NCI-H226 (cell line): ENCODE measurements at regions not wholly inside any gene's neighbourhood (a gene's known extent, or its start where the extent isn't known, plus 50 kb on each side); places are given as distances from the start of the nearest gene placed in this dataset.
"Not testable (repeated sequence)": the region's sequence is repeated elsewhere in the genome, so short reads cannot be mapped to it uniquely, and the experiment has no call there.

Experiments used
- DNase-seq: peaks from one replicate; pipeline ENCODE4 v3.0.0-alpha.2; 2015

DNA sequence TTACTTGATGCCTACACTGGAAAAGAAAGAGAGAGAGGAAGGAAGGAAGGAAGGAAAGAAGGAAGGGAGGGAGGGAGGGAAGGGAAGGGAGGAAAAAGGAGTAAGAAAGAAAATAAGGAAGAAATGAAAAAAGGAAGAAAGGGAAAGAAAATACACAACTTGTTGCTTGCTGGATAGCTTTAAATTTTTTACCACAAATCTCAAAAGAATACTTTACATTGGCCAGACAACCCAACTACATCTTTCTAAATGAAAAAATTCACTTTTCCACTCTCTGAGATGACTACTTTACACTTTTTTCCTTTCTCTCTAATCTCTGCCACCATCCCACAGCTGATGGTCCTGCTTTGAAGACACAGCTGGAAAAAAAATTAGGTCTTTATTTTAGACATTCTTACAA is 228.9 kb upstream of the FAM78B start:
- no peak for DNase-seq

DNA sequence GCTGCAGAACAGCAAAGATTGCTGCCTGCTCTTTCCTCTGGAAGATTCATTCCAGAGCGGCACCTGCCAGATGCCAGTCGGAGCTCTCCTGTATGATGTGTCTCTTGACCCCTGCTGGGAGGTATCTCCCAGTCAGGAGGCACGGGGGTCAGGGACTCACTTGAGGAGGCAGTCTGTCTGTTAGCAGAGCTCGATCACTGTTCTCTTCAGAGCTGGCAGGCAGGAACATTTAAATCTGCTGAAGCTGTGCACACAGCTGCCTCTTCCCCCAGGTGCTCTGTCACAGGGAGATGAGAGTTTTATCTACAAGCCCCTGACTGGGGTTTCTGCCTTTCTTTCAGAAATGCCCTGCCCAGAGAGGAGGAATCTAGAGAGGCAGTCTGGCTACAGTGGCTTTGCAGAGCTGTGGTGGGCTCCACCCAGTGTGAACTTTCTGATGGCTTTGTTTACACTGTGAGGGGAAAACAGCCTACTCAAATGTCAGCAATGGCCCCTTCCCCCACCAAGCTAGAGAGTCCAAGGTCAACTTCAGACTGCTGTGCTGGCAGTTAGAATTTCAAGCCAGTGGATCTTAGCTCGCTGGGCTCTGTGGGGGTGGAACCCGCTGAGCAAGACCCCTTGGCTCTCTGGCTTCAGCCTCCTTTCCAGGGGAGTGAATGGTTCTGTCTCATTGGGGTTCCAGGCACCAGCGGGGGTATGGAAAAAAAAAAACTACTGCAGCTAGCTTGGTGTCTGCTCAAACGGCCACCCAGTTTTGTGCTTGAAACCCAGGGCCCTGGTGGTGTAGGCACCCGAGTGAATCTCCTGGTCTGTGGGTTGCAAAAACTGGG is 242.7 kb upstream of the FAM78B start:
- not testable (repeated sequence) for DNase-seq

DNA sequence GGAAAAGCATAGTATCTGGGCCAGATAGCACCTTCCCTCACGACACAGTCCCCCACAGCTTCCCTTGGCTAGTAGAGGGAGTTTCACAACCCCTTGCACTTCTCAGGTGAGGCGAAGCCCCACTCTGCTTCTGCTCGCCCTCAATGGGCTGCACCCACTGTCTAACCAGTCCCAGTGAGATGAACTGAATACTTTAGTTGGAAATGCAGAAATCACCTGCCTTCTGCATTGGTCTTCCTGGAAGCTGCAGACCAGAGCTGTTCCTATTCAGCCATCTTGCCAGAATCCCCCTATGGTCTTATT is 243.2 kb upstream of the FAM78B start:
- no peak for DNase-seq

DNA sequence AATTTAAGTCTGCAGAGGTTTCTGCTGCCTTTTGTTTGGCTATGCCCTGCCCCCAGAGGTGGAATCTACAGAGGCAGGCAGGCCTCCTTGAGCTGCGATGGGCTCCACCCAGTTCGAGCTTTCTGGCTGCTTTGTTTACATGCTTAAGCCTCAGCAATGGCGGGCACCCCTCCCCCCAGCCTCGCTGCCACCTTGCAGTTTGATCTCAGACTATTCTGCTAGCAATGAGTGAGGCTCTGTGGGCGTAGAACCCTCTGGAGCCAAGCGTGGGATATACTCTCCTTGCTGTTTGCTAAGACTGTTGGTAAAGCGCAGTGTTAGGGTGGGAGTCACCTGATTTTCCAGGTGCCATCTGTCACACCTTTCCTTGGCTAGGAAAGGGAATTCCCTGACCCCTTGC is 250.0 kb upstream of the FAM78B start:
- DNase-seq: not testable (repeated sequence)

DNA sequence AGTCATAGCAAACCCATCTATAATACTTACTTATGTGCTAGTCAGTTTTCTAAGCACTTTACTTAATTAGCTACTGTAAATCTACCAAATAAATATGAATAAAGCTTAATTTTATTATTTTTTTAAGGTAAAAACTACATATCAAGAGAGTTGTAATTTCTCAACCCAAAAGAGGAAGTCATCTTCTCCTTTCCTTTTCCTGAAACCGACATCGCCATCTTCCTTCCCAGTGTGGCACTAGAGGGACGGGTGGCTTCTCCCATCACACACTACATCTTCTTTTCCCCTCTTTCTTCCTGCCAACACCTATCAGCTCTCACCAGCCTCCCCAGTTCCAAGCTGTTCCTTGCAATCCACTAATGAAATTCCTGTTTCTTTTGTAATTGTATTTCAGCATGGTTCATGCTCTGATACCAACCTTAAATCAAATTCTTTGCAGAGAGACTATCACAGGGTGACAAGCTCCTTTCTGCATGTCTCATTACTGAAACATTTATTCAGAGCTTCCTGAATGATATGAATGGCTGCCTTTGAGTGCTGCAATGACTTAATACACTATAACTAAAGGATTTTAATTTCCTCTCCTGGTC is 251.6 kb upstream of the FAM78B start:
- no peak for DNase-seq

DNA sequence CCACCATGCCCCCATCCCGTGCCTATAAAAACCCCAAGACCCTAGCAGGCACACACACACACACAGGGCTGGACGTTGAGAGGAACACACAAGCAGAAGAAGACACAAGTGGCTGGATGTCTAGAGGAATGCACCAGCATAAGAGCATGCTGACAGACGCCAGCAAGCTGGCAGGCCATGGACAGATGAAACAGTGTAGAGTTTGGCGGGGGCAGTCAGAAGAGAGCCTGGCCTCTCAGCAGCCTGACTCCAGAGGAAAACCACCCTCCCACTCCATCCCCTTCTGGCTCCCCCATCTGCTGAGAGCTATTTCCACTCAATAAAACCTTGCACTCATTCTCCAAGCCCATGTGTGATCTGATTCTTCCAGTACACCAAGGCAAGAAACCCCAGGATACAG is 255.8 kb upstream of the FAM78B start:
- DNase-seq: not testable (repeated sequence)

DNA sequence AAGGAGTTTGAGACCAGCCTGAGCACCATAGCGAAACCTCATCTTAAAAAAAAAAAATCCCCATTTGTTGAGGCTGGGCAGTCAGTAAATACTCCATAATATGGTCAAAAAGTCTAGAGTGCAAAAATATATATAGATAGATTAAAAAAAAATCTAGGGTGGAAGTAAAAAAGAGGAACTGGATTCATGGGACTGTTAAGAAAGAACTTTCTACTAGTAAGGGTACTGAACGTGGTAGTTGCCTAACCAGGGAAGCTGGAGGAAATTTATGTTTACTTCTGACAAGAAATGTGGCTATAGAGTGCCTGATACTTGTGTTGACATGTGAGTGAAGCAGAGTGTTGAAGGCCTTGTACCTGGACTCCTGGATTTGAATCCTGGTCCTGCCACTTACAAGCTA is 265.9 kb upstream of the FAM78B start:
- DNase-seq: no peak

DNA sequence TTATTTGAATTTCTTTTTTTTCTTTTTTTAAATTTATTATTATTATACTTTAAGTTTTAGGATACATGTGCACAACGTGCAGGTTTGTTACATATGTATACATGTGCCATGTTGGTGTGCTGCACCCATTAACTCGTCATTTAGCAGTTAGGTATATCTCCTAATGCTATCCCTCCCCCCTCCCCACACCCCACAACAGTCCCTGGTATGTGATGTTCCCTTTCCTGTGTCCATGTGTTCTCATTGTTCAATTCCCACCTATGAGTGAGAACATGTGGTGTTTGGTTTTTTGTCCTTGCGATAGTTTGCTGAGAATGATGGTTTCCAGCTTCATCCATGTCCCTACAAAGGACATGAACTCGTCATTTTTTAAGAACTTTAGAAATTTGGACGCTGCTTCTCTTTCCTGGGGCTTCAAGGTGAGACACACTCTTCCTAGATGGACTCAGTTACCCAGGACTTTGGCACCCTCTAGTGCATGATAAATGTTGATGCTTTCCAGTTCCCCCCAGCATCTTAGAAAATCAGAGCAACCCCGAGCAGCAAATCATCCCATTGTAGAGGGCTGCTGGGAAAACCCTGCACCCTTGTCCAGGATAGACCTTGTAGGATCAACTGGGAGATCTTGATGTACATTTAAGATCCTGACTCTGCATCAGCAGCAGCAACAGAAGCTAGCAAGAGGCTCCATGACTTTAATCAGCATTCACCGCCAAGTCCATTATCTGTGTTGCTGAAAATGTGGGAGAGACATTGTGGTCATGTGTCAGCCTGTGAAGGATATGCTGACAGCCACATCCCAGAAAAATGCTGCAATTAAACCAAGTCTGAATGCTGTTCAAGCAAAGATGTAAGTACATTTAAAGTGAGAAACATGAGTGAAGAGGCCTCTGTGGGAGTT is 266.9 kb upstream of the FAM78B start:
- DNase-seq: not testable (repeated sequence)

DNA sequence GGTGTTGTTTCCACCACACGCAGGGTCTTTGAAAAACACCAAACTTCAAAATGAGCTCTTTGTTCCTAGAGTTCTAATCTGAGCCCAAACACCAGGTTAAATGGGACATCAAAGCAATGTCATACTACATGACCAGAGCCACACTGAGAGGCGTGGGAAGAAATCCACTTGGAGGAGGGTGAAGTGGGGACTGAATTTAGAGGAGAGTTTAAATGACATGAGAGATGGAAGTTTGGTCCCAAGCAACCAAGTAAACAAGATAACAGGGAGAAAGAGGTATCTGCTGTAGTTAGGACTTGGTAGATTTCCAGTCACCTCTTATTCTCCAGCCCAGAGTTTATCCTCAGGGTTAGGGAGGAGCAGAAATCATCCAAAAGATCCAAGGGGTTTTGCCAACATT is 290.9 kb upstream of the FAM78B start:
- no peak for DNase-seq

DNA sequence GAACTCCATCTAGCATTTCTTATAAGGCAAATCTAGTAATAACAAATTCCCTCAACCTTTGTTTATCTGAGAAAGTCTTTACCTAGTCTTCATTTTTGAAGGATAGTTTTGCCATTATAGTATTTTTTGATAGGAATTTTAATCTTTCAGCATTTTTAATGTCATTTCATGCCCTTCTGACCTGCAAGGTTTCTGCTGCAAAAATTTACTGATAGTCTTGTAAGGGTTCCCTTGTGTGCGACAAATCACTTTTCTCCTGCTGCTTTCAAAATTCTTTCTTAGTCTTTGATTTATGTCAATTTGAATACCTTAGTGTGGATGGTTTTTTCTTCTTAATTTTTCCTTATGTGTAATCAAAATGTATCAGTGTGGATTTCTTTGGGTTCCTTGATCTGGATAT is 297.5 kb upstream of the FAM78B start:
- no peak for DNase-seq

DNA sequence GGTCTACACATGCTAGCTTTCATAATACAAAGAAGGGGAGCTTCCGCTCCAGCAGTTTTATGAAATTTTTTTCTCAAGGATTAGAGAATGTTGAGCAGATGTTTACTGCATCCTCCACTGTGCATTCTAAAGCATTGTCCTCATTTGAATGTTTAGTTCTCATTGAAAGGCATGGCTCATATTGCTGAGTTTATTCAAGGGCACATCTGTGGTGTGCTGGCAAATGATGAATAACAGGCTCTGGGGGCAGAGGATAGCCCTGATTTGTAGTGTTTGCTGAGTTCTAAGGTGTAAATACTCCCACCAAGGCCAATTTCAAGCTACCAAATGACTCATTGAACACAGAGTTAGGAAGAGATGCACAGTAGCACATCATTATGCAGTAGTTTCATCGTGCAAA is 303.2 kb upstream of the FAM78B start:
- DNase-seq: no peak

DNA sequence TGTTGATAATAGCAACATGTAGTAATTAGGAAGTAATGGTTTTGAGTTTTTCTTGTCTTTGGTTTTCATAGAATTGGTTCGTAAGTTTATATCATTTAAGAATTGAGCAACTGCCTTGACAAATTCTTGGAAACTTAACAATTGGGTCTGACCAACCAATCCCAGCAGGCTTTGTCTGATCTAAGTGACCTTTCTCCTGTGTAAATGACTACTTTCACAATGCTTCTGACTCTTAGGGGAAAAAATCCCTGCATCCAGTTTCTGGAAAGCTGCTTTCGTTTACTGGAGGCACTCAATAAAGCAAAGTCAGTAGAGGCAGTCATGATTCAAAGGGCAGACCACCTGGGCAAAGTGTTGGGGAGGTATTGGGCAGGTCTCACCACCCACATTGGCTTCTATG is 303.6 kb upstream of the FAM78B start:
- no peak for DNase-seq

DNA sequence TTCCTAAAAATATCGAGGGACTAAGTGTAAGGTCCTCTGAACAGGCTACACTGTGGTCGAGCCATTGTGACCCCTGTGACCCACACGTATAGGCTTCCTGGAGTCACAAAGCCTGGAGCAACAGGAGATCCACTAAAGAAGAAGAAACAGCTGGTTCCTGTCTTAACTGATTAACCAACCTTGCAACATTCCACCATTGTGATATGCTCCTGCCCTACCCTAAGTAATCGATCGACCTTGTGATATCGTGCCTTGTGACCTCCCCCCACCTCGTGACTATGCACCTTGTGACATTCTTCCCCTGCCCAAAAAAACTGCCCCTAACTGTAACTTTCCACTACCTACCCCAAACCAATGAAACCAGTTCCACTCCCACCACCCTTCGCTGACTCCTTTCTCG is 304.6 kb upstream of the FAM78B start:
- DNase-seq: no peak

DNA sequence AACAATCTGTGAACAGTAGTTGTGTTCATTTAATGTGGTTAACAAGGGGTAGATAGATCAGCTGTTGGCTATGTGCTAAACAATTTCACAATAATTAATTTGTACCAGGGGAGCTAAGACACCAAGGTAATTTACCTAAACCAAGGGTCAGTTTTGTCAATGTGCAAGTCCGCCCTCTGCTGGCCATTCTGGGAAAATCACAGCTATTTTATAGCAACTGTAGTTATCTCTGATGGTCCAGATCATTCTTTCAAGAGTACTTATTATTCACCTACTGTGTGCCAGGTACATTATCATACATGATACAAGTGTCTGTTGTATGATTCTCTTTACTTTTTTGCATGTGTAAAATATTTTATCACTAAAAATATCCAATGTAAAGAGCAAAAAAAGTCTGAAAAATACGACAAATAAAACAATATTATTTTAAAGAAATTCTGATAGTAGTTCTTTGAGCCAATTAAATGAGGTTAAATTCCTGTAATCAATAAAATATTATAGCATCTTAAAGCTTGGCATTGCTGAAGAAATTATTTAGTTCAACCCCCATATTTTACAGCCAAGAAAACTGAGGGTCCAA is 312.3 kb upstream of the FAM78B start:
- peak; percentile 3 for DNase-seq

DNA sequence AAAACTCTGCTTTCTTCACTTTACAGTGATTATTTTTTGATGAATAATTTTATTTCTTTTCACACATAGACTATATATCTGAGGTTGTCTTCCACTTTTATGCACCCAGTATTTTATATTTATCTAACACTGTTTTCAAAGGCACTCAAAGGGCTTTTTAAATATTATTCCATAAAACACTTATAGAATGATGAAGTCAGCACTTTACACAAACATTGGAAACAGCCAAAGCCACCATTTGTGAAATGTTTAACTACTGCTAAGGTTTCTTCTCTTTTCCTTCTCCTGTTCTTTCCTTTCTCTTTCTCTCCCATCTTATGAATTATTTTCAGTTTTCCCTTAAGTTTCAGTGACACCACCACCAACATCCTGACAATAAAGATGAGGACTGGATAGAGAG is 317.7 kb upstream of the FAM78B start:
- no peak for DNase-seq

DNA sequence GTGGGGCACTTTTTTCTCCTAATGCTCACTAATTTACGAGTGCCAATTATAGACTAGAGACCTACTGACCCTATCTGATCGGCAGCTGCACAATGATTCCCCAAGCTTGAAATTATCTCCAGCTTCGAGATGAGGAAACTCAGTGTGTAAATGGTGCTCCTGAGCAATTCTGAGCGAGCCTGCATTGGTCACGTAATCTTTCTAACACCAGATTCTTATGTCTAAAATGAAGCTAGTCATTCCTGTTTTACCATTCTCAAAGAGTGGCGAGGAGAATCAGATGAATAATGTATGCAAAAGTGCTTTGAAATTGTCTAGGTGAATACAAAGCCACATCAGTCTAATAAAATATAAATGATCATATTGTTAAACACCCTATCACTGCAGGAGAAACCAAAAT is 318.1 kb upstream of the FAM78B start:
- no peak for DNase-seq

DNA sequence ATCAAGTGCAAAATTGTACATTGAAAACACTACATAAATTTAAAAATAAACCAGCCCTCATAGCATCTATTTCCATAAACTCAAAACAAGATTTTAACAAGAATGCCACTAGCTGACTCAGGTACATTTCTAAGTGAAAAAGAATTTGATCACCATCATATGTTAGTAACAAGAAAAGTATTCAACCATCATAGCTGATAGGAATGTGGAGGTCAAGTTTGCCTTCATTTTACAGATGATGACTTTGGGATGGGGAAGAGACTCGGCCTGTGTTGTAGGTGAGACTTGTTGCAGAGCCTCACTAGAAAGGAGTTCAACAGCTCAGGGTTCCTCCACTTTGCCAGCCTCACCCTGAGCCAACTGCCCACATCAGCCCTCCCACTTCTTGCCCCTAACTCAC is 318.8 kb upstream of the FAM78B start:
- DNase-seq: peak; percentile 2

DNA sequence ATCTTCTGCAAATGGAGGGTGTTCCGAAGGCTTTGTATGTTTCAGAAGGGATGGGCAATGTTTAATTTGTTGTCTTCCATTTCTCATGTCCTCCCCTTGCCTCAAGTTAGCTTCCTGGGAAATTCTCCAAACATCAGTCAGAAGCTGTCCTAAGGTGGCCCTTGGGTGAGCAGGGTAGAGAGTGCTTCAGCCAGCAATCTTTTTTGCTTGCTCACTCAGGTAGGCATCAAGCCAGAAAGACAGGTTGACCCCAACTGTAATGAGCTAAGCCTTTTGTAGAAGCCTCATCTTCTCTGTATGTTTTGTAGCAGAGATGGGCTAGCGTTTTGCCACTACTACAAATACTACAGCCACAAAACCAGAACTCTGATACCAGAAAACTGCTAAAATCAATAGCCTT is 321.5 kb upstream of the FAM78B start:
- no peak for DNase-seq

DNA sequence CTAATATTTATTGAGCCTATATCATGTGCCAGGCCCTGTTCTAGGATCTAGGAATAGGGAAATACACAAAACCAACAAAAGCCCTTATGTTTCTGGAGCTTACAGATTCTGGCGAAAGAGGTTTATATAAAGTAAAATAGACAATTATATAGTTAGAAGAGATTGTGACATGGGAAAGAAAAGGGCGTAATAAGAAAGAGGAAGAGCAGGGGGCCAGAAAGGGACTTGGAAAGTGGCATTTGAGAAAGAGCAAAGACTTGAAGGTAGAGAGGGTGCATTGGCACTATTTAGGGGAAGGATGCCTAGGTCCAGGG is 322.5 kb upstream of the FAM78B start:
- DNase-seq: no peak

DNA sequence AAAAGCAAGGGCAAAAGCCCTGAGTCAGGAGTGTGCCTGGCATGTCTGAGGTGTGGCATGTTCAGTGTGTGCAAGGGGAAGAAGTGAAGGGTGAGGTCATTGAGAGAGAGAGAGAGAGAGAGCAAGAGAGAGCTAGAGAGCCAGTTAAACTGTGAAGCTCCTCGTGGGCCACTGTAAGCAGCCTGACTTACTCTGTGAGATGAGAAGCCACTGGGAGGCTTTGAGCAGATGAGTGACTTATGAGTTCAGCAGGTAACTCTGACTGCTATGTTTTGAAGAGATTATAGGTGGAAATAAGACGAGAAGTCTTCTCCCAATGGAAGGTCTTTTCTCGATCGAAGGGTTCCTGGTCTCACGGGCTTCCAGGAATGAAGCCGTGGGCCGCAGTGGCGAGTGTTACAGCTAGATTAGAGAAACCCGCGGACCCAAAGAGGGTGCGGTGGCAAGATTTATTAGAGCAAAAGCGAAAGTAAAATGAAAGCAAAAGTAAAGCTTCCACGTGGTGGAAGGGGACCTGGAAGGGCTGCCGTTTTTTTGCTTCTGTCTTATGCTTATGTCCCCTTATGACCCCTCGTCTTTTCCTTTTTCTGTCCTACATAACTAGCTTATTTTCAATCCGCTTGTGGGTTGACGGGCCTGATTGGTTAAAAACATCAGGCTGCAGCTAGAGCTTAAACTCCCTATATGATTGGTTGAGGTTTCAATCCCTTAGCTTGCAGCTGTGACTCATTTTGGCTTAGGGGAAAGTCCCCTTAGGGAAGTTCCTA is 323.1 kb upstream of the FAM78B start:
- no peak for DNase-seq

DNA sequence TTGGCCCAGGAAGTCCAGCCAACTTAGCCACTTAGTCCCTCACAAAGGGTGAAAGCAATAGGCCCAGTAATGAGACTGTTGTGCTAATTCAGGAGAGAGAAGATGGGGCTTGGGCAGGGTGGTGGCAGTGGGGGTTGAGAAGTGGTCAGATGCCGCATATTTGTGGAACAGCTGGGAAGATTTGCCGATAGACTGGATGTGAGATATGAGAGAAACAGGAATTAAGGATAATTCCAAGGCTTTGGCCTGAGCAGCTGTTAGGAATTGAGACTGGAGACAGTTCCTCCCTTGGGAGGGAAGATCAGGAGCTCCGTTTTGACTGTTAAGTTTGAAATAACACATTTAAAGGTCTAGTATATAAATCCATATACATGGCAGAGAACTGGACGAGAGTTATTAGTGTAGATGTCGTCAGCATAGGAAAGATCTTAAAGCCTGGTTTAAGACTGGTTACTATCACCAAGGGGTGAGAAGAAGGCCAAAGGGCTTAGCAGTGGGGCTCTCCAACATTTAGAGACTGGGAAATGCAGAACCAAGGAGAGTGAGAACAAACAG is 323.7 kb upstream of the FAM78B start:
- no peak for DNase-seq

DNA sequence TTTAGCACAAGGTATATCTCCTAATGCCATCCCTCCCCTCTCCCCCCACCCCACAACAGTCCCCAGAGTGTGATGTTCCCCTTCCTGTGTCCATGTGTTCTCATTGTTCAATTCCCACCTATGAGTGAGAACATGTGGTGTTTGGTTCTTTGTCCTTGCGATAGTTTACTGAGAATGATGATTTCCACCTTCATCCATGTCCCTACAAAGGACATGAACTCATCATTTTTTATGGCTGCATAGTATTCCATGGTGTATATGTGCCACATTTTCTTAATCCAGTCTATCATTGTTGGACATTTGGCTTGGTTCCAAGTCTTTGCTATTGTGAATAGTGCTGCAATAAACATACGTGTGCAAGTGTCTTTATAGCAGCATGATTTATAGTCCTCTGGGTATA is 327.0 kb upstream of the FAM78B start:
- DNase-seq: not testable (repeated sequence)

DNA sequence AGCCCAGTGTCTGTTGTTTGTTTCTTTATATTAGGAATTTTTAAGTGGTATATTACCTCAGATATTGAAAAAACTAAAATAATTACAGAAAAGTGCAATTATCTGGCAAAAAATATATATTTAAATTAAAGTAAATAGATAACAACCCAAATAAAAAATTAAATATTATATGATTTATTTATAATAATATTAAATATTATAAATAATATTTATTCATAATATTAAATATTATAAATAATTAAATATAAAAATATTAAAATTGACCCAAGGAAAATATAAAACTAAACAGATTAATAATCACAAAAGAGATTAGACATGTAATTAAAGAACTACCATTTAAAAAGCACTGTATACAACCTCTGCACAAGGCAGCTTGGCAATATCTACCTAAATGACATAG is 331.9 kb upstream of the POGK start:
- DNase-seq: no peak
